Endothelial cell (in vitro differentiated cells): ENCODE measurements at regions not wholly inside any gene's neighbourhood (a gene's known extent, or its start where the extent isn't known, plus 50 kb on each side); places are given as distances from the start of the nearest gene placed in this dataset.

ENCODE experiments used
- DNase-seq: peaks from one replicate; pipeline ENCODE4 v3.0.0; 2021; ENCODE audit warnings: low spot score
- H3K27ac Mint-ChIP-seq: one replicate; pipeline ENCODE4 v1.8.0; 2021; ENCODE audit warnings: mixed read lengths, inconsistent platforms; ENCODE audit not compliant: unreplicated experiment
- H3K27me3 Mint-ChIP-seq: one replicate; pipeline ENCODE4 v1.8.0; 2021; ENCODE audit warnings: mild to moderate bottlenecking, moderate library complexity, mixed read lengths, inconsistent platforms; ENCODE audit not compliant: unreplicated experiment
- H3K36me3 Mint-ChIP-seq: one replicate; pipeline ENCODE4 v1.8.0; 2021; ENCODE audit warnings: mild to moderate bottlenecking, low read depth, mixed read lengths, inconsistent platforms; ENCODE audit not compliant: unreplicated experiment
- H3K4me1 Mint-ChIP-seq: one replicate; pipeline ENCODE4 v1.8.0; 2021; ENCODE audit warnings: mild to moderate bottlenecking, mixed read lengths, inconsistent platforms; ENCODE audit not compliant: unreplicated experiment
- H3K4me3 Mint-ChIP-seq: one replicate; pipeline ENCODE4 v1.8.0; 2021; ENCODE audit warnings: mild to moderate bottlenecking, mixed read lengths, inconsistent platforms; ENCODE audit not compliant: unreplicated experiment
- H3K9me3 Mint-ChIP-seq: one replicate; pipeline ENCODE4 v1.8.0; 2021; ENCODE audit warnings: mixed read lengths, inconsistent platforms; ENCODE audit not compliant: unreplicated experiment
- TF ChIP-seq, protein P1 (sequence below): fragments of 200-600 bp; sonication (generic); IDR thresholded peaks from one replicate; pipeline ENCODE4 v1.5.0; 2021; ENCODE audit warnings: antibody characterized with exemption; ENCODE audit not compliant: unreplicated experiment

DNA sequence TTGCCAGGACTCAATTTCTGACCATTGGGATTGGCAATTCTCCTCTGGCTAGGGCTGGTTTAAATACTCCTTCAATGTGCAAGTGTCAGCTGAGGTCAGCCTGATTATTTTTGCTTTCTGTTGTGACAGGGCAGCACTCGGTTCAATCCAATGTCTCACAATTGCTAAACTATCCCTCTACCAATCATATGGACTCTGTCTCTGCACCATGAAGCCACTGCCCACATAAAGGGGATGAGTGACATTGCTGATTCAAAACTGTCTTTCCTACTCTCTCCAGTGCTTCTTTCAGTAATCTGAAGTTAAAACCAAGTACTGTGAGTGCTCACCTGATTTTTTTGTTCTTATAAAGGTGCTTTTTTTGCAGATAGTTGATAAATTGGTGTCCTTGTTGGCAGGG is 1030.7 kb downstream of the GLUD2 start:
- Mint-ChIP-seq H3K27ac (no peak overlapping the region), H3K36me3 (no peaks in the 10 kb centered on the region), H3K9me3 (no peaks in the 10 kb centered on the region), H3K27me3 (no peaks in the 10 kb centered on the region), H3K4me1 (no peaks in the 10 kb centered on the region), H3K4me3 (no peak overlapping the region)
- TF ChIP-seq, protein P1, sequence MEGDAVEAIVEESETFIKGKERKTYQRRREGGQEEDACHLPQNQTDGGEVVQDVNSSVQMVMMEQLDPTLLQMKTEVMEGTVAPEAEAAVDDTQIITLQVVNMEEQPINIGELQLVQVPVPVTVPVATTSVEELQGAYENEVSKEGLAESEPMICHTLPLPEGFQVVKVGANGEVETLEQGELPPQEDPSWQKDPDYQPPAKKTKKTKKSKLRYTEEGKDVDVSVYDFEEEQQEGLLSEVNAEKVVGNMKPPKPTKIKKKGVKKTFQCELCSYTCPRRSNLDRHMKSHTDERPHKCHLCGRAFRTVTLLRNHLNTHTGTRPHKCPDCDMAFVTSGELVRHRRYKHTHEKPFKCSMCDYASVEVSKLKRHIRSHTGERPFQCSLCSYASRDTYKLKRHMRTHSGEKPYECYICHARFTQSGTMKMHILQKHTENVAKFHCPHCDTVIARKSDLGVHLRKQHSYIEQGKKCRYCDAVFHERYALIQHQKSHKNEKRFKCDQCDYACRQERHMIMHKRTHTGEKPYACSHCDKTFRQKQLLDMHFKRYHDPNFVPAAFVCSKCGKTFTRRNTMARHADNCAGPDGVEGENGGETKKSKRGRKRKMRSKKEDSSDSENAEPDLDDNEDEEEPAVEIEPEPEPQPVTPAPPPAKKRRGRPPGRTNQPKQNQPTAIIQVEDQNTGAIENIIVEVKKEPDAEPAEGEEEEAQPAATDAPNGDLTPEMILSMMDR = no peak
- no peak for DNase-seq

DNA sequence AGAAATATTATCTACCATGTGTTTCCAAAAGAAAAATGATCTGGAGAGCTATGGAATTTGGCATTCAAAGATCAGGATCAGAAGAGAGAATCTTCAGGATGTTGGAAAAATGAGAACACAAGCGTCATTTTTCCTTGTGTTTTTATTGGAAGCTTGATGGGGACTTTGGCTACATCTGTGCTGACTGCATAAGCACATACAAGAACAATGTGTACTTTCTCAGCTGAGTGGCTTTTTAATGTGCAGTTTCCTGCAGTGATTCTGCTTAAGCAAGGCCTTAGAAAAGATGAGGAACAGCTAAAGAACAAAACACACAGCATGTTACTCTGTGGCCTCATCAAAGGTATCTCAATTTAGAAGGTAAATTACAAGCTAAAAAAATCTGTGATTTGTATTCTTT is 1039.9 kb downstream of the GLUD2 start:
- TF ChIP-seq, protein P1 = no peak
- Mint-ChIP-seq H3K27me3 (no peaks in the 10 kb centered on the region), H3K4me1 (no peaks in the 10 kb centered on the region), H3K9me3 (no peaks in the 10 kb centered on the region), H3K27ac (no peak overlapping the region), H3K36me3 (no peaks in the 10 kb centered on the region), H3K4me3 (no peak overlapping the region)
- no peak for DNase-seq

DNA sequence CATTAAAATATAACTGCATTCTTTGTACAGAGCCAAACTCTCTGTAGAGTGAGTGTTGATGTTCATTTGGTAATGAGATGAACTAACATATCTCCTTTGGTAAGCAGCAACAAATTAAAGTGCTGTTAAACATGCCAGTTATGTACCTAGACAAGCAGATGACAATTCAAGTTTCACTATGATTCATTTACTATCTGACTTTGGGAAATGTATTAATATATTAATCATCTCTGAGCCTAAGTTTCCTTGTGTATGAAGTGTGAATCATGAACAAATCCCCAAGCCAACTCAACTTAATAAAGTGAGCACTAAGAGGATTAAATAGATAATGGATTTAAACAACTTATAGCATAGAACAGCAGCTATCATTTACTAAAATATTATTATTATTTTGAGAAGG is 1044.2 kb downstream of the GLUD2 start:
- H3K36me3 Mint-ChIP-seq = no peaks in the 10 kb centered on the region

DNA sequence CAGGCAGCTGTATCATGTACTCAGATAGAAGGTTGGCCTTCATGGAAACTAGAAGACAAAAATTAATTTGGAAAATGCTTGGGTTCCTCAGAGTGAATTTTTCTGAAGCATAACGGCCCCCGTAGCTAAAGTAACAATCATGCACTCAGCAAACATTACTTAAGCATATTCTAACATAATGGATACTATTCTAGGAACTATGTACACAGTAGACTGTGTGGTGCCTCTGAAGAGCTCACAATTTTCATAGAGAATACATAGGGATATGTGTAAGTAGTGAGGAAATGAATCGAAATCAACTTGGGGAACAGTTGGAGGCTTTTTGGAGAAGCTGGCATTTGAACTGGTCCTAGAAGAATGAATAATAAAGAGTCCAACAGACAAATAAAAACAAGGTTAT is 1045.0 kb downstream of the GLUD2 start:
- Mint-ChIP-seq H3K9me3 (no peaks in the 10 kb centered on the region), H3K27me3 (no peaks in the 10 kb centered on the region), H3K27ac (no peak overlapping the region), H3K4me1 (no peaks in the 10 kb centered on the region), H3K4me3 (no peak overlapping the region), H3K36me3 (no peaks in the 10 kb centered on the region)
- TF ChIP-seq, protein P1 = no peak
- DNase-seq = no peak

More for the DNA sequence above, 1044.2 kb downstream of the GLUD2 start:
- H3K4me1 Mint-ChIP-seq = no peaks in the 10 kb centered on the region
- H3K4me3 Mint-ChIP-seq = no peak overlapping the region
- no peaks in the 10 kb centered on the region for H3K27me3 Mint-ChIP-seq
- no peak overlapping the region for H3K27ac Mint-ChIP-seq
- no peaks in the 10 kb centered on the region for H3K9me3 Mint-ChIP-seq
- TF ChIP-seq, protein P1 = no peak
- no peak for DNase-seq

DNA sequence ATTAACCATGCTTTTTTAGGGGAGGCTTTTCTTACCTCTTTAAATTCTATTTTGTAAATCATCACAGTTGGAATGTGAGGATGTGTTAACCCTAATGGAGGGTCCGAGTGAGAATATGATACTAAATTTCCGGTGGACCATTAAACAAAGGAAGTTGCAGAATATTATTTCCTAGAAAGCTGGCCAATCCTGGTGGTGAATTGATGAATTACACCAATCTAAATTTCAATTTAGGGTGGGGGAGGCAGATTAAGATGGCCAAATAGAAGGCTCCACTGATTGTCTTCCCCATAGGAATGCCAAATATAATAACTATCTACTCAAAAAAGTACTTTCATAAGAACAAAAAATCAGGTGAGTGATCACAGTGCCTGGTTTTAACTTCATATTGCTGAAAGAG is 1045.6 kb downstream of the GLUD2 start:
- no peaks in the 10 kb centered on the region for H3K36me3 Mint-ChIP-seq
- no peak overlapping the region for H3K4me3 Mint-ChIP-seq
- no peaks in the 10 kb centered on the region for H3K9me3 Mint-ChIP-seq
- DNase-seq = no peak
- no peaks in the 10 kb centered on the region for H3K4me1 Mint-ChIP-seq
- TF ChIP-seq, protein P1 = peak; percentile 43
- H3K27me3 Mint-ChIP-seq = no peaks in the 10 kb centered on the region
- H3K27ac Mint-ChIP-seq = no peak overlapping the region
